ENCODE measurements at regions not wholly inside any gene's neighbourhood (a gene's known extent, or its start where the extent isn't known, plus 50 kb on each side); places are given as distances from the start of the nearest gene placed in this dataset.
"Not testable (repeated sequence)": the region's sequence is repeated elsewhere in the genome, so short reads cannot be mapped to it uniquely, and the experiment has no call there.

GRCh38 chr15:30791239-30792175 lies 112.2 kb upstream of the FAN1 start:
- Histone ChIP-seq H3K4me2 (ENCODE audit: low read length) (no peak overlapping the region), H3K36me3 (ENCODE audit: control insufficient read depth, low read length) (no peaks in the 10 kb centered on the region), H3K27me3 (ENCODE audit: control insufficient read depth, low read length) (0 out of 2 replicates have a peak, but pooled peaks cover 2% of the 10 kb centered on the region), H3K9me3 (ENCODE audit: control insufficient read depth, insufficient read depth, low read length) (no peaks in the 10 kb centered on the region), H3K27ac (ENCODE audit: low read depth, low read length) (no peak overlapping the region), H3K9me2 (replicated peaks; ENCODE audit: control insufficient read depth, low read length) (no peaks in the 10 kb centered on the region), H3K4me3 (ENCODE audit: low read length) (no peak overlapping the region), H3K4me1 (ENCODE audit: control insufficient read depth, low read length) (no peaks in the 10 kb centered on the region), H3F3A (ENCODE audit: control insufficient read depth, insufficient read depth) (no peaks in the 10 kb centered on the region), H4K20me1 (ENCODE audit: control insufficient read depth, insufficient read depth, low read depth, low read length) (no peaks in the 10 kb centered on the region), H3K79me2 (ENCODE audit: control insufficient read depth, low read length) (no peaks in the 10 kb centered on the region)
- TF ChIP-seq EZH2phosphoT487 (IDR thresholded peaks at IDR 0.05; ENCODE audit: borderline replicate concordance, low read length), result no peak
- TF ChIP-seq CTCF (IDR thresholded peaks at IDR 0.05; ENCODE audit: low read depth, low read length, poor library complexity, severe bottlenecking), result no peak

GRCh38 chr15:30792843-30793242 lies 110.9 kb upstream of the FAN1 start:
- not testable (repeated sequence) for H3K27me3 ChIP-seq (ENCODE audit: control insufficient read depth, low read length); H3K36me3 ChIP-seq (ENCODE audit: control insufficient read depth, low read length); H4K20me1 ChIP-seq (ENCODE audit: control insufficient read depth, insufficient read depth, low read depth, low read length); H3K4me3 ChIP-seq (ENCODE audit: low read length); H3K4me2 ChIP-seq (ENCODE audit: low read length); H3K4me1 ChIP-seq (ENCODE audit: control insufficient read depth, low read length); H3K27ac ChIP-seq (ENCODE audit: low read depth, low read length); H3K9me3 ChIP-seq (ENCODE audit: control insufficient read depth, insufficient read depth, low read length); H3F3A ChIP-seq (ENCODE audit: control insufficient read depth, insufficient read depth); H3K79me2 ChIP-seq (ENCODE audit: control insufficient read depth, low read length); H3K9me2 ChIP-seq (replicated peaks; ENCODE audit: control insufficient read depth, low read length)

GRCh38 chr15:30794388-30794787 lies 109.3 kb upstream of the FAN1 start:
- no peaks in the 10 kb centered on the region for H3K9me3 ChIP-seq (ENCODE audit: control insufficient read depth, insufficient read depth, low read length)
- H3K4me1 ChIP-seq (ENCODE audit: control insufficient read depth, low read length), result no peaks in the 10 kb centered on the region
- H3K27ac ChIP-seq (ENCODE audit: low read depth, low read length), result no peak overlapping the region
- no peak for TF ChIP-seq EZH2phosphoT487 (IDR thresholded peaks at IDR 0.05; ENCODE audit: borderline replicate concordance, low read length)
- TF ChIP-seq CTCF (IDR thresholded peaks at IDR 0.05; ENCODE audit: low read depth, low read length, poor library complexity, severe bottlenecking), result no peak
- no peaks in the 10 kb centered on the region for H3K36me3 ChIP-seq (ENCODE audit: control insufficient read depth, low read length)
- no peaks in the 10 kb centered on the region for H3K27me3 ChIP-seq (ENCODE audit: control insufficient read depth, low read length)
- H3K79me2 ChIP-seq (ENCODE audit: control insufficient read depth, low read length), result no peaks in the 10 kb centered on the region
- no peak overlapping the region for H3K4me2 ChIP-seq (ENCODE audit: low read length)
- no peaks in the 10 kb centered on the region for H4K20me1 ChIP-seq (ENCODE audit: control insufficient read depth, insufficient read depth, low read depth, low read length)
- no peaks in the 10 kb centered on the region for H3K9me2 ChIP-seq (replicated peaks; ENCODE audit: control insufficient read depth, low read length)
- H3K4me3 ChIP-seq (ENCODE audit: low read length), result no peak overlapping the region
- H3F3A ChIP-seq (ENCODE audit: control insufficient read depth, insufficient read depth), result no peaks in the 10 kb centered on the region

- not testable (repeated sequence) for H3K36me3 ChIP-seq (ENCODE audit: control insufficient read depth, low read length); H3K4me1 ChIP-seq (ENCODE audit: control insufficient read depth, low read length); H3F3A ChIP-seq (ENCODE audit: control insufficient read depth, insufficient read depth); H3K4me3 ChIP-seq (ENCODE audit: low read length); H3K27me3 ChIP-seq (ENCODE audit: control insufficient read depth, low read length); H3K79me2 ChIP-seq (ENCODE audit: control insufficient read depth, low read length); H3K27ac ChIP-seq (ENCODE audit: low read depth, low read length); H4K20me1 ChIP-seq (ENCODE audit: control insufficient read depth, insufficient read depth, low read depth, low read length); H3K4me2 ChIP-seq (ENCODE audit: low read length); H3K9me2 ChIP-seq (replicated peaks; ENCODE audit: control insufficient read depth, low read length); H3K9me3 ChIP-seq (ENCODE audit: control insufficient read depth, insufficient read depth, low read length)
- TF ChIP-seq CTCF (IDR thresholded peaks at IDR 0.05; ENCODE audit: low read depth, low read length, poor library complexity, severe bottlenecking), result peak; percentile 20
These were observed 104.2 kb upstream of the FAN1 start for GRCh38 chr15:30799565-30799964.
